HL-60 (cell line): ENCODE measurements at regions not wholly inside any gene's neighbourhood (a gene's known extent, or its start where the extent isn't known, plus 50 kb on each side); places are given as distances from the start of the nearest gene placed in this dataset.
A peak's percentile ranks its signal among the peaks of the same experiment; 100 is the strongest.

Experiments
- DNase-seq, 2 experiments: peaks; one replicate each; pipeline ENCODE4 v3.0.0-alpha.2; 2010 to 2020; ENCODE audit warnings: low read depth in 1 of 2, low spot score in 1 of 2
- H3K27ac ChIP-seq: fragments of 250-450 bp; sonication (Bioruptor Pico); replicated peaks from 2 replicates; pipeline ENCODE4 v1.5.1; 2020; ENCODE audit warnings: mild to moderate bottlenecking, moderate library complexity
- H3K27me3 ChIP-seq: fragments of 250-450 bp; sonication (Bioruptor Pico); 2 replicates; pipeline ENCODE4 v1.5.1; 2021; ENCODE audit warnings: mild to moderate bottlenecking, moderate library complexity; ENCODE audit not compliant: insufficient read depth, poor library complexity, severe bottlenecking
- H3K4me3 ChIP-seq: replicated peaks from 2 replicates; pipeline ENCODE4 v1.5.1; 2011; ENCODE audit warnings: mild to moderate bottlenecking, control low read depth, low read length; ENCODE audit not compliant: insufficient read depth
- CTCF ChIP-seq: IDR thresholded peaks from one replicate; pipeline ENCODE4 v1.5.1; 2011; ENCODE audit warnings: low read length, control low read depth, inconsistent platforms; ENCODE audit not compliant: insufficient read depth
- GABPA ChIP-seq: IDR thresholded peaks from 2 replicates; pipeline ENCODE4 v1.6.1; 2012; ENCODE audit warnings: low read depth
- POLR2AphosphoS5 ChIP-seq: IDR thresholded peaks from 2 replicates; pipeline ENCODE4 v1.6.1; 2012; ENCODE audit warnings: low read depth
- REST ChIP-seq: IDR thresholded peaks from 2 replicates; pipeline ENCODE4 v1.6.1; 2012; ENCODE audit warnings: low read depth; ENCODE audit not compliant: insufficient replicate concordance
- SPI1 ChIP-seq: IDR thresholded peaks from 2 replicates; pipeline ENCODE4 v1.6.1; 2012; ENCODE audit warnings: low read depth, mild to moderate bottlenecking, borderline replicate concordance

GRCh38 chr18:77567205-77567604 is 317.6 kb downstream of the GALR1 start:
- Histone ChIP-seq H3K4me3 (no peak overlapping the region), H3K27me3 (no peaks in the 10 kb centered on the region), H3K27ac (no peak overlapping the region)
- TF ChIP-seq SPI1 (no peak), GABPA (no peak), REST (no peak), POLR2AphosphoS5 (no peak), CTCF (no peak)
- DNase-seq = no peak

GRCh38 chr18:77571743-77572142 is 322.1 kb downstream of the GALR1 start:
- TF ChIP-seq SPI1 = no peak
- TF ChIP-seq POLR2AphosphoS5 = no peak
- TF ChIP-seq REST = no peak
- no peak for TF ChIP-seq CTCF
- no peak for TF ChIP-seq GABPA
- Histone ChIP-seq H3K27me3 (no peaks in the 10 kb centered on the region), H3K4me3 (no peak overlapping the region), H3K27ac (peak overlapping the region; percentile 89)
- peak; percentile 24 to 74 for DNase-seq

GRCh38 chr18:77572537-77572936 is 322.9 kb downstream of the GALR1 start:
- H3K4me3 ChIP-seq = no peak overlapping the region
- no peaks in the 10 kb centered on the region for H3K27me3 ChIP-seq
- H3K27ac ChIP-seq = peak overlapping the region; percentile 89
- peak; percentile 100 for DNase-seq
- TF ChIP-seq SPI1 (peak; percentile 83), CTCF (no peak), GABPA (peak; percentile 63; the same call in 1 of the 2 replicates), POLR2AphosphoS5 (peak; percentile 97), REST (peak; percentile 46)
